PC-9 (cell line): ENCODE measurements at regions not wholly inside any gene's neighbourhood (a gene's known extent, or its start where the extent isn't known, plus 50 kb on each side); places are given as distances from the start of the nearest gene placed in this dataset.

ENCODE experiments used
- BruUV-seq: library from RNA; stranded (reverse); fragments of 400-500 nt; replicated peaks from 2 replicates; lab custom pipeline; 2021; lab: Mats Ljungman, UMichigan
- CTCF ChIA-PET: fragments of 300-600 bp; sonication (Branson Sonifier 250); formaldehyde crosslinking; loops from one replicate; lab custom pipeline; 2022; ENCODE audit warnings: antibody characterized with exemption; lab: Charles Lee
- POLR2A ChIA-PET: fragments of 300-600 bp; sonication (Branson Sonifier 250); formaldehyde crosslinking; loops from one replicate; lab custom pipeline; 2022; ENCODE audit warnings: antibody characterized with exemption; ENCODE audit not compliant: unreplicated experiment; lab: Charles Lee
- DNase-seq, 2 experiments: peaks; one replicate each; pipeline versions ENCODE4 v3.0.0 to v3.0.0-alpha.2; 2015 to 2022; ENCODE audit warnings: mixed read lengths in 1 of 2
- H2AFZ ChIP-seq: fragments of 200-600 bp; sonication (generic); 2 replicates; pipeline ENCODE4 v1.8.1; 2017; ENCODE audit warnings: antibody characterized with exemption
- H3F3A ChIP-seq: fragments of 200-600 bp; sonication (generic); 2 replicates; pipeline ENCODE4 v1.8.1; 2017; ENCODE audit warnings: antibody characterized with exemption, mild to moderate bottlenecking, low read depth; ENCODE audit not compliant: insufficient read depth
- H3K27ac ChIP-seq: fragments of 200-600 bp; sonication (generic); 2 replicates; pipeline ENCODE4 v1.6.1; 2016; ENCODE audit warnings: mixed run types
- H3K27me3 ChIP-seq: fragments of 200-600 bp; sonication (generic); 2 replicates; pipeline ENCODE4 v1.6.1; 2016; ENCODE audit warnings: low read depth, mixed run types; ENCODE audit not compliant: insufficient read depth
- H3K36me3 ChIP-seq: fragments of 200-600 bp; sonication (generic); 2 replicates; pipeline ENCODE4 v1.6.1; 2016; ENCODE audit warnings: low read depth, mixed run types
- H3K4me1 ChIP-seq: fragments of 200-600 bp; sonication (generic); replicated peaks from 2 replicates; pipeline ENCODE4 v1.6.1; 2016; ENCODE audit warnings: mixed run types; ENCODE audit not compliant: insufficient read depth
- H3K4me2 ChIP-seq: fragments of 200-600 bp; sonication (generic); 2 replicates; pipeline ENCODE4 v1.6.1; 2017; ENCODE audit warnings: mixed run types
- H3K4me3 ChIP-seq: fragments of 200-600 bp; sonication (generic); 2 replicates; pipeline ENCODE4 v1.6.1; 2016; ENCODE audit warnings: mixed run types
- H3K79me2 ChIP-seq: fragments of 200-600 bp; sonication (generic); 2 replicates; pipeline ENCODE4 v1.6.1; 2017; ENCODE audit warnings: low read depth, mixed run types
- H3K9me2 ChIP-seq: fragments of 200-600 bp; sonication (generic); 2 replicates; pipeline ENCODE4 v1.8.1; 2017; ENCODE audit warnings: mild to moderate bottlenecking; ENCODE audit not compliant: insufficient read depth
- H3K9me3 ChIP-seq: fragments of 200-600 bp; sonication (generic); 2 replicates; pipeline ENCODE4 v1.8.1; 2016; ENCODE audit warnings: low read depth; ENCODE audit not compliant: insufficient read depth
- H4K20me1 ChIP-seq: fragments of 200-600 bp; sonication (generic); 2 replicates; pipeline ENCODE4 v1.8.1; 2017; ENCODE audit not compliant: insufficient read depth
- EZH2 ChIP-seq: fragments of 200-600 bp; sonication (generic); IDR thresholded peaks from 2 replicates; pipeline ENCODE4 v1.8.0; 2017; ENCODE audit warnings: antibody characterized with exemption, low read depth
- intact Hi-C: fragments of 100-400 bp; cut with micrococcal nuclease; formaldehyde crosslinking; loops from one replicate; pipeline ENCODE4 v1.10.0; 2022; ENCODE audit not compliant: unreplicated experiment
- TF ChIP-seq, protein P1 (sequence below): fragments of 200-600 bp; sonication (generic); conservative IDR thresholded peaks from 2 replicates; pipeline ENCODE4 v1.6.1; 2017; ENCODE audit warnings: mixed run types, antibody characterized with exemption, mild to moderate bottlenecking, moderate library complexity

DNA sequence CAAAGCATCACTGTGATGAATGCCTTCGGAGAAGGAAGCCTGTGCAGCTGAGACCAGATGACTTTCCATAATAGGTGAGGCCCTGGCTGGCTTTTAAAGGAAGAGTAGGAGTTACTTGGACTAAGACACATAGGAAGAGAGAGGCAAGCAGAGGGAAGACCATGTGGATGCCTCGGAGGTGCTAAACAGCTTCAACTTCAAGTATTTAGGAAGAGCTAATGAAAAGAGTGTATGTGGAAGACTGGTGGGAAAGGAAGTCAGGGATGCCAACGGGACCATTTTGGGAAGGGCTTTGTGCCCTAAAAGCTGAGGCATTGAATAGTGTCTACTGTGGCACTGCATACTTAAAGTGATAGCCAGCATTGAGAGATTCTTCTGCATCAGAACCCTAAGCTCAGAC lies 69.3 kb upstream of the OPCML start:
- POLR2A ChIA-PET: no interaction called here
- Histone ChIP-seq H3K36me3 (no peaks in the 10 kb centered on the region), H3K9me2 (no peaks in the 10 kb centered on the region), H4K20me1 (no peaks in the 10 kb centered on the region), H3K4me2 (no peak overlapping the region), H3K27ac (no peak overlapping the region), H3F3A (no peaks in the 10 kb centered on the region), H3K9me3 (no peaks in the 10 kb centered on the region), H2AFZ (no peak overlapping the region), H3K79me2 (no peaks in the 10 kb centered on the region), H3K27me3 (no peaks in the 10 kb centered on the region), H3K4me3 (no peak overlapping the region), H3K4me1 (no peaks in the 10 kb centered on the region)
- CTCF ChIA-PET: no interaction called here
- TF ChIP-seq EZH2: no peak
- TF ChIP-seq, protein P1, sequence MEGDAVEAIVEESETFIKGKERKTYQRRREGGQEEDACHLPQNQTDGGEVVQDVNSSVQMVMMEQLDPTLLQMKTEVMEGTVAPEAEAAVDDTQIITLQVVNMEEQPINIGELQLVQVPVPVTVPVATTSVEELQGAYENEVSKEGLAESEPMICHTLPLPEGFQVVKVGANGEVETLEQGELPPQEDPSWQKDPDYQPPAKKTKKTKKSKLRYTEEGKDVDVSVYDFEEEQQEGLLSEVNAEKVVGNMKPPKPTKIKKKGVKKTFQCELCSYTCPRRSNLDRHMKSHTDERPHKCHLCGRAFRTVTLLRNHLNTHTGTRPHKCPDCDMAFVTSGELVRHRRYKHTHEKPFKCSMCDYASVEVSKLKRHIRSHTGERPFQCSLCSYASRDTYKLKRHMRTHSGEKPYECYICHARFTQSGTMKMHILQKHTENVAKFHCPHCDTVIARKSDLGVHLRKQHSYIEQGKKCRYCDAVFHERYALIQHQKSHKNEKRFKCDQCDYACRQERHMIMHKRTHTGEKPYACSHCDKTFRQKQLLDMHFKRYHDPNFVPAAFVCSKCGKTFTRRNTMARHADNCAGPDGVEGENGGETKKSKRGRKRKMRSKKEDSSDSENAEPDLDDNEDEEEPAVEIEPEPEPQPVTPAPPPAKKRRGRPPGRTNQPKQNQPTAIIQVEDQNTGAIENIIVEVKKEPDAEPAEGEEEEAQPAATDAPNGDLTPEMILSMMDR: no peak
- intact Hi-C loops: no loop called here
- BruUV-seq: no TSS peak
- no peak for DNase-seq

DNA sequence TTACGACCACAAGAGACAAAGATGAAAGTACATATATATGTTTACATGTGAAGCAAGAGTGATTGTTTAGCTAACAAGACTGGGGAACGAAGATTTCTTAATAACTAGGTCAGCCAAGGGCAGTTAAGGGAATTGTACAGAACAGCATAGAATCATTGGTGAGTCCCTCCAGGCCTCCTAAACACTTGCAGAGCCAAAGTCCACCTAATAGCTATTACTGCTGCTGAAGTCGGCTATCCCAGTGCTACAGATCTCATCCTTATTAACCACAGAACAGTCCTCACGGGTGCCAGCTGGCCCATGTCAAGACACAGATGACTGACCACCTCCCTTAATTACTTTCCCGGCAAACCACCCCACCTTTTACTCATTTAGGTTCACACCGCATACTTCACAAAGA lies 68.5 kb upstream of the OPCML start:
- Histone ChIP-seq H3K4me2 (no peak overlapping the region), H3F3A (no peaks in the 10 kb centered on the region), H3K4me1 (no peaks in the 10 kb centered on the region), H3K79me2 (no peaks in the 10 kb centered on the region), H2AFZ (no peak overlapping the region), H3K27ac (no peak overlapping the region), H3K4me3 (no peak overlapping the region), H3K9me2 (no peaks in the 10 kb centered on the region), H3K27me3 (no peaks in the 10 kb centered on the region), H4K20me1 (no peaks in the 10 kb centered on the region), H3K9me3 (no peaks in the 10 kb centered on the region), H3K36me3 (no peaks in the 10 kb centered on the region)
- DNase-seq: no peak
- CTCF ChIA-PET: no interaction called here
- no TSS peak for BruUV-seq
- intact Hi-C loops: no loop called here
- POLR2A ChIA-PET: no interaction called here
- no peak for TF ChIP-seq EZH2
- TF ChIP-seq, protein P1: no peak

DNA sequence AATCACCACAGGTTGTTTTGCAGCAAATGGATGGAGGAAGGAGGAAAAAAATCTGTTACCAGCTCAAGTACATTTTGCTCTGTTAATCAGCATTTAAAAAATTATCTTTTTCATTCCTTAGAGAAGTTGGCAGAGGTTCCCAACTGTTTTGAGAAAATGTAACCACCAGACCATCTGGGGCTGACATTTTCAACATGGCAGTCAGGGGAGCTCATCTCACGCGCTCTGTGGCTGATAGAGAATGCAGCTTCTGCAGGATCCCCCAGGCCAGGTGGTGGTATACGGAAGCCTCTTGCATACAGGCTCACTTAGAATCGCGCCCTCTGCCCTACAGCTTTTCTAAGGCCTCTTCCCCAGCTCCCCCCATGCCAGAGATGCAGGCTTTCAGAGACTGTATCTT lies 68.0 kb upstream of the OPCML start:
- Histone ChIP-seq H3K4me2 (no peak overlapping the region), H3K4me3 (no peak overlapping the region), H3K36me3 (no peaks in the 10 kb centered on the region), H4K20me1 (no peaks in the 10 kb centered on the region), H3K9me2 (no peaks in the 10 kb centered on the region), H3K9me3 (no peaks in the 10 kb centered on the region), H3F3A (no peaks in the 10 kb centered on the region), H3K4me1 (no peaks in the 10 kb centered on the region), H3K27ac (no peak overlapping the region), H3K79me2 (no peaks in the 10 kb centered on the region), H3K27me3 (no peaks in the 10 kb centered on the region), H2AFZ (no peak overlapping the region)
- TF ChIP-seq, protein P1: no peak
- TF ChIP-seq EZH2: no peak
- CTCF ChIA-PET: no interaction called here
- BruUV-seq: no TSS peak
- POLR2A ChIA-PET: no interaction called here
- intact Hi-C loops: no loop called here
- no peak for DNase-seq
